ENCODE measurements at regions not wholly inside any gene's neighbourhood (a gene's known extent, or its start where the extent isn't known, plus 50 kb on each side); places are given as distances from the start of the nearest gene placed in this dataset.
A peak's percentile ranks its signal among the peaks of the same experiment; 100 is the strongest.
"Not testable (repeated sequence)": the region's sequence is repeated elsewhere in the genome, so short reads cannot be mapped to it uniquely, and the experiment has no call there.

- H3K36me3 Mint-ChIP-seq (ENCODE audit: insufficient read depth in 2 of 2) = peaks cover 9 to 23% of the 10 kb centered on the region in 2 donors
- H3K4me3 Mint-ChIP-seq; ATAC-seq (replicated peaks in 1 of 2); H3K4me1 Mint-ChIP-seq (ENCODE audit: low read depth); H3K27ac Mint-ChIP-seq; H3K9me3 Mint-ChIP-seq; DNase-seq; H3K27me3 Mint-ChIP-seq (ENCODE audit: low read depth): not testable (repeated sequence)
Measured at GRCh38 chr15:30729880-30730590, 104.1 kb downstream of the ARHGAP11B start.

DNA sequence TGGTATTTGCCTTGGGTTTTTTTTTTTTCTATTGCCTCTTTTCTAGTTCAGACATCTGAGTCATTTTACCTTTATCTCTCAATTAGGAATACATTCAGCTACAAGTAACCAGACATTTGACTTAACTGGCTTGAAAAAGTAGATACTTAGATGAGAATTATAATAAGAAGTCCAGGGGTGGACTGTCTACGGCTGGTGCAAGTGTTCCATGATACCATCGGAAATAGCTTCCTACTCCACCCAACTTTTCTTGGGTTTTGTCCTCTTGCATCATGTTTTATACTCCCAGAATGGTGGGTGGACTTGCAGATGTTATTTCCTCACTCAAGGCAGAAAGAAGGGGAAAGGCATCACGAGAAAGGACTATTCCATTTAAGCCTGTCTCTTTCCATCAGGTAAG lies 104.7 kb downstream of the ARHGAP11B start:
- H3K9me3 Mint-ChIP-seq; H3K27ac Mint-ChIP-seq; H3K27me3 Mint-ChIP-seq (ENCODE audit: low read depth); ATAC-seq (replicated peaks in 1 of 2); DNase-seq; H3K4me1 Mint-ChIP-seq (ENCODE audit: low read depth); H3K4me3 Mint-ChIP-seq: not testable (repeated sequence)
- peaks cover 10 to 25% of the 10 kb centered on the region in 2 donors for H3K36me3 Mint-ChIP-seq (ENCODE audit: insufficient read depth in 2 of 2)

GRCh38 chr15:30732100-30732499 lies 106.2 kb downstream of the ARHGAP11B start:
- not testable (repeated sequence) for H3K9me3 Mint-ChIP-seq; H3K4me3 Mint-ChIP-seq; H3K4me1 Mint-ChIP-seq (ENCODE audit: low read depth); H3K27me3 Mint-ChIP-seq (ENCODE audit: low read depth); DNase-seq; H3K27ac Mint-ChIP-seq; ATAC-seq (replicated peaks in 1 of 2)
- H3K36me3 Mint-ChIP-seq (ENCODE audit: insufficient read depth in 2 of 2) = peaks cover 17 to 28% of the 10 kb centered on the region in 2 donors

DNA sequence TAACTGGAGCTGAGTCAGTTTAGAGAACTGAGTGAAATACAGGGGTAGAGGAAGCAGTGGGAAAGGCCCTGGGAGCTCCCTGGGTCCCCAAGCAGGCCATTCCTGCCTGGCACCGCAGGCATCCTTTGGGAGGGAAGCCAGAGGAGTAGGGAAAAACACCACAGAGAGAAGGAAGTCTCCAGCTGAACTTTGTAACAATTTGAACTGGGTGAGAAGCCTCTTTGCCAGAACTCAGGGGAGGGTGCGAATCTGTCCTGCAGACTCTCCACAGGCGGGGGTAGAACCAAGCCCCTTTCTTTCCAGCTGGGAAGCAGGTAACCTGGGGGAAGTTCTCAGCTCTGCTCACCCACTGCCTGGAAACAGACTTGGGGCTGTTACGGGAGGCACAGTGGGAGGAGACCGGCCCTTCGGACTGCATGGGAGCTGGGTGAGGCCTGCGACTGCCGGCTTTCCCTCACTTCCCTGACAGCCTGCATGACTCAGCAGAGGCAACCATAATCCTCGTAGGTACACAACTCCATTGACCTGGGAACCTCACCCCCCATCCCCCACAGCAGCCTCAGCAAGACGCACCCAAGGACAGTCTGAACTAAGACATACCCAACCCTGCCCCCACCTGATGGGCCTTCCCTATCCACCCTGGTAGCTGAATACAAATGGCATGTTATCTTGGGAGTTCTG lies 110.1 kb downstream of the ARHGAP11B start:
- not testable (repeated sequence) for H3K27ac Mint-ChIP-seq; DNase-seq; ATAC-seq (replicated peaks in 1 of 2); H3K4me3 Mint-ChIP-seq; H3K4me1 Mint-ChIP-seq (ENCODE audit: low read depth); H3K9me3 Mint-ChIP-seq; H3K27me3 Mint-ChIP-seq (ENCODE audit: low read depth)
- H3K36me3 Mint-ChIP-seq (ENCODE audit: insufficient read depth in 2 of 2) = peaks cover 13 to 22% of the 10 kb centered on the region in 2 donors

GRCh38 chr15:30742796-30743195 lies 116.9 kb downstream of the ARHGAP11B start:
- not testable (repeated sequence) for H3K36me3 Mint-ChIP-seq (ENCODE audit: insufficient read depth in 2 of 2); ATAC-seq (replicated peaks in 1 of 2); H3K27me3 Mint-ChIP-seq (ENCODE audit: low read depth); DNase-seq; H3K27ac Mint-ChIP-seq; H3K4me3 Mint-ChIP-seq; H3K9me3 Mint-ChIP-seq; H3K4me1 Mint-ChIP-seq (ENCODE audit: low read depth)

DNA sequence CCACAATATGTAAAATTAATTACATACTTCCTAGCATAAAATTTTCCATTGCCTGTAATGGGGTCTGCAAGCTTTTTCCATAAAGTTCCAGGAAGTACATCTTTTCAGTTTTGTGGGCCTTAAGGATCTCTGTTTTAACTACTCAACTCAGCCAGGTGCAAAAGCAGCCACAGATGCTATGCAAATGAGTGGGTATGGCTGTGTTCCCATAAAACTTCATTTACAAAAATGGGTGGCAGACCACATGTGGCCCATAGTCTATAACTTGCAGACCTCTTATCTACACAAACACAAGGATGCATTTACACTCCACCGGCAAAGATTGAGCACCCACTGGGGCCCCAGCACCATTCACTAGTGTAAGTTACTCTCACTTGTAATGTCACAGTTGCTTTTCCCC lies 123.1 kb downstream of the ARHGAP11B start:
- H3K27me3 Mint-ChIP-seq (ENCODE audit: low read depth); H3K36me3 Mint-ChIP-seq (ENCODE audit: insufficient read depth in 2 of 2); H3K27ac Mint-ChIP-seq; H3K9me3 Mint-ChIP-seq; H3K4me3 Mint-ChIP-seq; DNase-seq; H3K4me1 Mint-ChIP-seq (ENCODE audit: low read depth); ATAC-seq (replicated peaks in 1 of 2): not testable (repeated sequence)

DNA sequence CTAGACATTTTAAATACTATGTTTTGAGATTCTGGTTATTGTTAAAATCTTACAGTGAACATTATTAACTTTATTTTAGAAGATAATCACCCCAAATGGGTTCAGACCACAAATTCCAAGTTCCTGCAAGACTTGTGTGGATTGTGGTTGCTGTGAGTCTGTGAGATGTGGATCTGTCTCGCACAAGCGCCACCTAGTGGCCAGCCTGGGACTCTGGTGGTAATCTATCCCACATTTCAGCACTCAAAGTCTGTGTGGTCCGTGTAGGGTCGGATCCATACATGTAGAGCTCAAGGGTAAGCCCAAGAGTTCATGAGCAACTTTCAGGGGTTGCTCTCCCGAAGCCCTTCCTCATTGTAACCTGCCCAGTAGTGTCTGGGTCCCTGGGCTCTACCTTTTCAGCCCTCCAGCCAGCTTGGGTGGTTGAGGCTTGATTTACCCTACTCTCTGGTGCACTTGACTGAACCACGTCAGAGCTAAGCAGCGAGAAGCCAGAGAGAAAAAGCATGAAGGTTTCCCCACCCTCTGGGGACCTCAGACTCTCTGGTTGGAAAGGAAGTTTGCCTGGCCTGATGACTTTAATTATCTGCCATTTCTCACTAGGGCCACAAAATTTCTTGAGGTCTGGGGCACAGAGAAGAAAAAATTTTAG lies 129.2 kb downstream of the ARHGAP11B start:
- H3K4me3 Mint-ChIP-seq; H3K4me1 Mint-ChIP-seq (ENCODE audit: low read depth); H3K27ac Mint-ChIP-seq; H3K9me3 Mint-ChIP-seq; H3K27me3 Mint-ChIP-seq (ENCODE audit: low read depth): not testable (repeated sequence)
- ATAC-seq (replicated peaks in 1 of 2) (peak; percentile 65 to 68), DNase-seq (peak; percentile 71 to 79)
- peaks cover 4 to 14% of the 10 kb centered on the region in 2 donors for H3K36me3 Mint-ChIP-seq (ENCODE audit: insufficient read depth in 2 of 2)

DNA sequence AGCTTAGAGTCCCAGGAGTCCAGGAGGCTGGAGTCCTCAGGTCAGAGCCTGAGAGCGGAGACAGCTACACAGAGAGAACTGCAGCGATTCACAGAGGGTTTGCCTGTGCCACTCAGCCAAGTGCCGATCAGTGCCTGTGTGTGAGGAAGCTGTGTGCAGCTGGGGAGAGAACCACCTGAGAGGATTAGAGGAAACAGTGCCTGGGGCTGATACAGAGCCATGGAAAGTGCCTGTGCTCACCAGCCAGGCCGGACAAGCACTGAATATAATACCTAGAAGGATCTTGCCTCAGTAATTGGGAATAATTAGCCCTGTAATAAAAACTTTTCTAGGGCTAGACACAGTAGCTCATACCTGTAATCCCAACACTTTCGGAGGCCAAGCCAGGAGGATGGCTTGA lies 134.7 kb downstream of the ARHGAP11B start:
- H3K4me3 Mint-ChIP-seq; H3K27ac Mint-ChIP-seq; ATAC-seq (replicated peaks in 1 of 2); DNase-seq; H3K27me3 Mint-ChIP-seq (ENCODE audit: low read depth); H3K9me3 Mint-ChIP-seq; H3K4me1 Mint-ChIP-seq (ENCODE audit: low read depth): not testable (repeated sequence)
- H3K36me3 Mint-ChIP-seq (ENCODE audit: insufficient read depth in 2 of 2) = peaks cover 4 to 14% of the 10 kb centered on the region in 2 donors

- H3K27ac Mint-ChIP-seq; H3K27me3 Mint-ChIP-seq (ENCODE audit: low read depth); H3K4me3 Mint-ChIP-seq: not testable (repeated sequence)
Measured at GRCh38 chr15:30761365-30761764, 135.4 kb downstream of the ARHGAP11B start.

GRCh38 chr15:30769390-30770124 lies 134.2 kb upstream of the FAN1 start:
- not testable (repeated sequence) for H3K9me3 Mint-ChIP-seq; ATAC-seq (replicated peaks in 1 of 2); H3K27me3 Mint-ChIP-seq (ENCODE audit: low read depth); DNase-seq; H3K36me3 Mint-ChIP-seq (ENCODE audit: insufficient read depth in 2 of 2); H3K27ac Mint-ChIP-seq; H3K4me1 Mint-ChIP-seq (ENCODE audit: low read depth); H3K4me3 Mint-ChIP-seq

More at GRCh38 chr15:30761365-30761764, 135.4 kb downstream of the ARHGAP11B start:
- ATAC-seq (replicated peaks in 1 of 2); H3K4me1 Mint-ChIP-seq (ENCODE audit: low read depth); H3K36me3 Mint-ChIP-seq (ENCODE audit: insufficient read depth in 2 of 2); DNase-seq; H3K9me3 Mint-ChIP-seq: not testable (repeated sequence)

- Mint-ChIP-seq H3K9me3 (no peaks in the 10 kb centered on the region), H3K4me1 (ENCODE audit: low read depth) (no peaks in the 10 kb centered on the region), H3K4me3 (no peak overlapping the region), H3K36me3 (ENCODE audit: insufficient read depth in 2 of 2) (peaks cover 4 to 6% of the 10 kb centered on the region in 2 donors), H3K27me3 (ENCODE audit: low read depth) (no peaks in the 10 kb centered on the region), H3K27ac (no peak overlapping the region)
- ATAC-seq (replicated peaks in 1 of 2) (no peak), DNase-seq (no peak)
Measured at GRCh38 chr15:30770759-30771158, 133.0 kb upstream of the FAN1 start.

- H3K4me3 Mint-ChIP-seq = no peak overlapping the region
- peaks cover 4% of the 10 kb centered on the region in 2 donors for H3K9me3 Mint-ChIP-seq
- no peak for DNase-seq
- no peak overlapping the region for H3K27ac Mint-ChIP-seq
- H3K36me3 Mint-ChIP-seq (ENCODE audit: insufficient read depth in 2 of 2) = peaks cover 3 to 5% of the 10 kb centered on the region in 2 donors
- H3K4me1 Mint-ChIP-seq (ENCODE audit: low read depth) = no peaks in the 10 kb centered on the region
- no peak for ATAC-seq (replicated peaks in 1 of 2)
- H3K27me3 Mint-ChIP-seq (ENCODE audit: low read depth) = no peaks in the 10 kb centered on the region
Measured at GRCh38 chr15:30783019-30783418, 120.7 kb upstream of the FAN1 start.

DNA sequence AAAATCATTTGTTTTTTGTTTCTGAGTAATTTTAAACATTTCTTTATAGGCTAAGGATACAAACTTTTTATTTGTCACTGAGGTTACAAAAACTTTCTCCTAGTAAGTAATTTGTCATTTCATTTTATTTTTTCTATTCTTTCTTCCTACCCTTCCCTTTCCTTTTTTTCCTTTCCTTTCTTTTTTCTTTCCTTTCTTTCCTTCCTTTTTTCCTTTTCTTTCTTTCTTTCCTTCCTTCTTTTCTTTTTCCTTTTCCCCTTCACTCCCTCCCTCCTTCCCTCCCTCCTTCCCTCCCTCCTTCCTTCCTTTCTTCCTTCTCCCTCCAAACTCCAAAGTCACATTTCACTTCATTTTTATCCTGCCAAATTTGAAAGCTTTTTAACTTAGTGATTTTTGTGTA lies 115.1 kb upstream of the FAN1 start:
- DNase-seq = no peak
- H3K9me3 Mint-ChIP-seq = no peaks in the 10 kb centered on the region
- H3K27ac Mint-ChIP-seq = no peak overlapping the region
- no peaks in the 10 kb centered on the region for H3K36me3 Mint-ChIP-seq (ENCODE audit: insufficient read depth in 2 of 2)
- no peaks in the 10 kb centered on the region for H3K4me1 Mint-ChIP-seq (ENCODE audit: low read depth)
- H3K27me3 Mint-ChIP-seq (ENCODE audit: low read depth) = peaks cover 12% of the 10 kb centered on the region
- no peak overlapping the region for H3K4me3 Mint-ChIP-seq
- ATAC-seq (replicated peaks in 1 of 2) = no peak
